ENCODE measurements at regions not wholly inside any gene's neighbourhood (a gene's known extent, or its start where the extent isn't known, plus 50 kb on each side); places are given as distances from the start of the nearest gene placed in this dataset.
"Not testable (repeated sequence)": the region's sequence is repeated elsewhere in the genome, so short reads cannot be mapped to it uniquely, and the experiment has no call there.

- no peak for DNase-seq (ENCODE audit: low read depth)
These were observed 284.7 kb upstream of the CWC22 start for GRCh38 chr2:180291552-180292421.

DNA sequence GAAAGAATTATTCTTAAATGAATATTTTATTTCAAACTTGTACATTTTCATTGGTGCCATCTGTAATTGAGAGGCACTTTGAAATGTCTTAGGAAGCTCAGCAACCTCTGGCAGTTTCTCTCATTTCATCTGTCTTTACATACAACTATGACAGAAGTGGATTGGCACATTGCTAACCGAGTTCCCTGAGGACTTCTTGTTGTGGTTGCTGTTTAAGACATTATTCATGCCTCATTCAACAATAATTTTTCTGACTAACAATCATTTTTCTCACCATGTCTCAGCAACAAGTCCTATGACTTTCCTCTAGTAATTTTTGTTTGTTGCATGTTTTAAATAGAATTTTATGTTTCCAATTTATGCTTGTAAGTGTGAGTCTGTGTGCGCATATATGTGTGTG lies 284.0 kb upstream of the CWC22 start:
- no peak for DNase-seq (ENCODE audit: low read depth)

GRCh38 chr2:180289627-180290026 lies 282.5 kb upstream of the CWC22 start:
- DNase-seq (ENCODE audit: low read depth) = no peak

GRCh38 chr2:180279581-180279980 lies 272.5 kb upstream of the CWC22 start:
- DNase-seq (ENCODE audit: low read depth) = no peak

DNA sequence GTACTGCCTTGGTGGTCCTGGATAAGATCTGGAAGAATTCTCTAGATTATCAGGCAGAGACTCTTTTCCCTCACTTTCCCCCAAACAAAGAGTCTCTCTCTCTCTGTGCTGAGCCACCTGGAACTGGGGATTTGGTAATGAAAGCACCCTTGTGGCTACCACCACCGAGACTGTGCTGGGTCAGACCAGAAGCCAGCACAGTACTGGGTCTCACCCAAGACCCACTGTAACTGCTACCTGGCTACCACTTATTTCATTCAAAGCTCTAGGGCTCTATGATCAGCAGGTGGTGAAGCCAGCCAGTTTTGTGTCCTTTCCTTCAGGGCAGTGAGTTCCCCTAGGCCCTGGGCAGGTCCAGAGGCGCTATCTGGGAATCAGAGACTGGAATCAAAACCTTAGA lies 269.6 kb upstream of the CWC22 start:
- no peak for DNase-seq (ENCODE audit: low read depth)

- no peak for DNase-seq (ENCODE audit: low read depth)
These were observed 260.9 kb upstream of the CWC22 start for GRCh38 chr2:180268006-180268405.

DNA sequence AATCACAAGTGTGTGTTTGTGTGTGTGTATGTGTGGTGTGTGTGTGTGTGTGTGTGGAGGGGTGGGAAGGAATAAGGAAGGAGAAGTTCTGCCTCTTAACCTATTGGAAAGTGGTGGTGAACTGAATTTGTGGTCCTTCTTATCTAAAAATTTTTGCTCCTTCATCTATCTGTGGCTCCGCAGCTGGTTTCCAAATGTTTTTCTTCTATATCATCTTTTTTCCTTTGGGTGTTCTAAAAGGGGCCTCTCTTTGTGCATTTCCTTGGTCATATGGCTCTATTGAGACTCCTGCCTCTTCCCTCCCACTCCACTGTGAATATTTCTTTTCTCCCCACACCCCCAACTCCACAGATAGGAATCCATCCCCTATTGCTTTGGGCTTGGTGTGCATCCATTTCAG lies 254.9 kb upstream of the CWC22 start:
- no peak for DNase-seq (ENCODE audit: low read depth)

GRCh38 chr2:180258579-180258978 lies 251.5 kb upstream of the CWC22 start:
- DNase-seq (ENCODE audit: low read depth) = no peak

DNA sequence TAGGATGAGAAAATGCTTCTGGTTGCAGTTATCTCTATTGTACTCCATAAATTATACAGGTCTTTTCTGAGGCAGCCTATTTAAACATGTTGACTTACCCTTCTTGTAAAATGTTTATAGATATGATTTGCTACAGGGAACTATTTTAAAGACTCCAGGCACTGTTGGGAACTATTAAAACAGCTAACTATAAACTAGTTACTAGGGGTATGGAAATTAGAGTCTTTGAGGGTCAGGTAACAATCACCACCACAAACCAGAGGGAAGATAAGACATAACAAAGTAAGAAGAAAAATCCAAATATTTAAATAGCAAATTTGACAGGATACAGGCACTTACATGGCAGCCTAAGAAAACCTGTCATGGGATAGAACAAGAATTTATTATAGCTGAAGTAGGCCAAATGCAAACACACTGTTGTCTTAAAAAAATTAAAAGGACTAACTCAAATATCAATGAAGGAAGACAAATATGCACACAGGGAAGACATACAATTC lies 251.0 kb upstream of the CWC22 start:
- DNase-seq (ENCODE audit: low read depth) = no peak

- no peak for DNase-seq (ENCODE audit: low read depth)
These were observed 250.2 kb upstream of the CWC22 start for GRCh38 chr2:180257247-180257646.

DNA sequence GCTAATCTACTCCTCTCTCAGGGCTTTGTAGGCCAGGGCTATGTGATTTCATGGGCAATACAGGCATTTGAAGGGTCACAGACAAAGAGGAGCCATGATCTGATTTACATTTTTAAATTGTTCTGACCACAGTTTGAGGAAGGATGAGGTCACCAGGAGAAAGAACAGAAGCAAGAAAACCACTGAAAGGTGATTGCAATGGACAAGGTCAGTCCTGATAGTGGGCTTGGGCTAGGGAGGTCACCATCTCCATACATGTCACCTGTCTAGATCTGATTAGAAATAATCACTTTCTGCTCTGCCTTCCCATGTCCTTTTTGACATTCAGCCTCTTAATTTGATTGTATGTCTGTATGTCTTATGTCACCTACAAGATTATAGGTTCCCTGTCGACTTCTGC lies 248.9 kb upstream of the CWC22 start:
- no peak for DNase-seq (ENCODE audit: low read depth)

- no peak for DNase-seq (ENCODE audit: low read depth)
These were observed 247.8 kb upstream of the CWC22 start for GRCh38 chr2:180254872-180255271.

DNA sequence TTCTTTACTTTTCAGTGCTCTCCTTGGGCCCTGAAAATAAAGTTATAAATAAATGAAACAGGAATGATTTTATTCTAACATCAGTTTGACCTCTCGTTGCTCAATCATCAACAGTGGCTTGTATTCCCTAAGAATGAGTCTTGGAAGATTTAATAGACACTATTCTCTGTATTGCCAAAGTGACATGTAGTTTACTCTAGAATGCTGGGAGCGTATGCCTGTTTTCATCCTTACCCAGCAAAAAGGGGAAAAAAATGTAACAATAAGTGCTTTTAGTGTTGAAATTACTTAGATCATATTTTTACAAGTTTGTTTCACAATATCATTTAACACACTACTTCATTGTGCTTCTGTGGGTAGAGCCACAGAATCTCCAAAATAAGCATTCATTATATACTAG lies 240.6 kb upstream of the CWC22 start:
- DNase-seq (ENCODE audit: low read depth) = no peak

DNA sequence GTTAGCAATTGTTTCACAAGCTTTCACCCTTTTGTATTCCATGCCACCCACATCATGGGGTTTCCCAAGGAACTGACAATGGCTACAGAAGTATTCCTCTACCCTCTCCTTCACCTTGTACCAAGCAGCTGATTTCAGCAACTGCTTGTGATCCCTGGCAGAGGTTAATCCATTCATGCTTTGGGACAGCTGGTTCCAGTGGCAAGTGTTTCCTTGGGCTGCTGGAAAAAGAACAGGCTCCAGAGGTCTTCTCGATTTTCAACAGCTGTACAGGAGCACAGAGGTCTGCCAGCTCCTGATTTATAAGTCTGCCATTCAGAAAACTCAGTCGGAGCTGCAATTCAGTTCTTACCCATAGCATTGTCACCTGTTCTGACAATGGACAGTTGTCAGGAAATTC lies 239.2 kb upstream of the CWC22 start:
- no peak for DNase-seq (ENCODE audit: low read depth)

DNA sequence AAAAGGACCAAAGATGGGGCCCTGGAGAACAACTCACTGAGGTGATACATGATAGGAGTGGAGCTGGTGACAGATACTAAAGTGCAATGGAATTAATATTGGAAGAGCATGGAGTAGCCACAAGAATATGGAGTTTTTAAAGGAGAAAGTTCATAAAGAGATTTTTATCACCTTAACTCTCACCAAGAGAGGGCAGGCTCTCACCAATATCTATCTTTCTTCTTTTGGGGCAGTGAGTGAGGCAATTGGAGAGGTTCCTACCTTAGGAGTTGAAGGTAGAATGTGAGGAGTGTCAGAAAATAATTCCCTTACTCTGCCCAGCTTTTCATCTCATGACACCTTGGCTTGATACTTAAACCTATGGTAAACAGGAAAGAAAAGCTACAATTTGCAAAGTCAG lies 233.7 kb upstream of the CWC22 start:
- no peak for DNase-seq (ENCODE audit: low read depth)

DNA sequence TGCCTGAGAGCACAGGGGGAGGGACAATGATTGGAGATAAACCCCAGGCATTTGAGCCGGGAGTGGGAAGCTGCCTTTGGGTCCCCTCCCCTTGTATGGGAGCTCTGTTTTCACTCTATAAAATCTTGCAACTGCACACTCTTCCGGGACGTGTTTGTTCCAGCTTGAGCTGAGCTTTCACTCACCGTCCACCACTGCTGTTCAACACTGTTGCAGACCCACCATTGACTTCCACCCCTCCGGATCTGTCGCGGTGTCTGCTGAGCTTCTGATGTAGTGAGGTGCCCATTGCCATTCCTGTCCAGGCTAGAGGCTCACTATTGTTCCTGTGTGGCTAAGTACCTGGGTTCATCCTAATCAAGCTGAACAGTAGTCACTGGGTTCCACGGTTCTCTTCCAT lies 231.6 kb upstream of the CWC22 start:
- no peak for DNase-seq (ENCODE audit: low read depth)

DNA sequence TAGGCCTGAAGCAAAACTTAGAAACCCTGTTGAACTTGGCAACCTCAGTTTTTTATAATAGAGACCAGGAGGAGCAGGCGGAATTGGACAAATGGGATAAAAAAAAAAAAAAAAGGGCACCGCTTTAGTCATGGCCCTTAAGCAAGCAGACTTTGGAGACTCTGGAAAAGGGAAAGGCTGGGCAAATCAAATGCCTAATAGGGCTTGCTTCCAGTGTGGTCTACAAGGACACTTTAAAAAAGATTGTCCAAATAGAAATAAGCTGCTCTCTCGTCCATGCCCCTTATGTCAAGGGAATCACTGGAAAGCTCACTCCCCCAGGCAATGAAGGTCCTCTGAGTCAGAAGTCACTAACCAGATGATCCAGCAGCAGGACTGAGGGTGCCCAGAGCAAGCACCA lies 229.0 kb upstream of the CWC22 start:
- not testable (repeated sequence) for DNase-seq (ENCODE audit: low read depth)

- DNase-seq (ENCODE audit: low read depth) = not testable (repeated sequence)
These were observed 228.4 kb upstream of the CWC22 start for GRCh38 chr2:180235506-180235905.

GRCh38 chr2:180234991-180235390 lies 227.9 kb upstream of the CWC22 start:
- not testable (repeated sequence) for DNase-seq (ENCODE audit: low read depth)

DNA sequence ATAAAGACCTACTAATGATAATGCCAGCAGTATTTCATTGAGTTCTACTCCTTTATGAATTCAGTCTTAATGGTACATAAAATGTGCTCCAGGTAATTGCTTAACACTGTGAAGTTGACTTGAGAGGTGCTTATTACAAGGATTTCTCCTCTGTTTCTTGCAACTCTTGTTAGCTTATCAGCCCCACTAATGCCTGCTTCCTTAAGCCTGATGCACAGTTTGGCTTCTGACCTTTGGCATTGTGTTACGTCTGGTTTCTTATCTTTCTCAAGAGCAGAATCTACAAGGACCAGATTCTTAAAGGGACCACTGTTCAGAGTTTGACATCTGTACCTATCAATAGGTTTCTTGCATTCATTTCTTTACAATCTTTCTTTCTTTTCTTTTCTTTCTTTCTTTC lies 223.9 kb upstream of the CWC22 start:
- no peak for DNase-seq (ENCODE audit: low read depth)

GRCh38 chr2:180227461-180227860 lies 220.4 kb upstream of the CWC22 start:
- no peak for DNase-seq (ENCODE audit: low read depth)

DNA sequence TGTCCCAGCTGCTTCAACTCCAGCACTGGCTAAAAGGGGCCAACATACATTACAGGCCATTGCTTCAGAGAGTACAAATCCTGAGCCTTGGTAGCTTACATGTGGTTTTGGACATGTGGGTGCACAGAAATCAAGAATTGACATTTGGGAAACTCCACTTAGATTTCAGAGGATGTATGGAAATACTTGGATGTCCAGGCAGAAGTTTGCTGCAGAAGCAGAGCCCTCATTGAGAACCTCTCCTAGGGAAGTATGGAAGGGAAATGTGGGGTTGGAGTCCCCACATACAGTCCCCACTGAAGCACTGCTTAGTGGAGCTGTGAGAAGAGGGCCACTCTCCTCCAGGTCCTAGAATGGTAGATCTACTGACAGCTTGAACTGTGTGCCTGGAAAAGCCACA lies 218.0 kb upstream of the CWC22 start:
- no peak for DNase-seq (ENCODE audit: low read depth)

- no peak for DNase-seq (ENCODE audit: low read depth)
These were observed 215.5 kb upstream of the CWC22 start for GRCh38 chr2:180222644-180223043.

DNA sequence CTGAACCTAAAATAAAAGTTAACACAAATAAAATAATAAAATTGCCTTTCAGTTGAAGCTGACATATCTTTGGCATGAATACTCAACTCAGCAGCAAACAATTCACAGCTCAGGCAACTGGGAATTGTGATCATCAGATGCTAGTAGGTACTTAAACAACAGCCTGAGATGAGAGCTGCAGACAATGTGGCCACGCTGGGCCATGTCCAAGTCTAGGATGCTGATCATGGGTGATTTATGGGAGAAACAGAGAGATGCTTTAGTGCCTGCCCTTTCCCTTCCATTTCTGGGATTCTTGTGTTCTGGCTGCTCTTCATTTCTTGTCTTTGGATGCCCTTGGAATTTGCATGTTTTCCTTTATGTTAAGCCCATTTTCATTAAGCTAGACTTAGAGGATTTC lies 212.4 kb upstream of the CWC22 start:
- DNase-seq (ENCODE audit: low read depth) = no peak

Data from CMK (cell line).